ENCODE measurements at regions not wholly inside any gene's neighbourhood (a gene's known extent, or its start where the extent isn't known, plus 50 kb on each side); places are given as distances from the start of the nearest gene placed in this dataset.

DNA sequence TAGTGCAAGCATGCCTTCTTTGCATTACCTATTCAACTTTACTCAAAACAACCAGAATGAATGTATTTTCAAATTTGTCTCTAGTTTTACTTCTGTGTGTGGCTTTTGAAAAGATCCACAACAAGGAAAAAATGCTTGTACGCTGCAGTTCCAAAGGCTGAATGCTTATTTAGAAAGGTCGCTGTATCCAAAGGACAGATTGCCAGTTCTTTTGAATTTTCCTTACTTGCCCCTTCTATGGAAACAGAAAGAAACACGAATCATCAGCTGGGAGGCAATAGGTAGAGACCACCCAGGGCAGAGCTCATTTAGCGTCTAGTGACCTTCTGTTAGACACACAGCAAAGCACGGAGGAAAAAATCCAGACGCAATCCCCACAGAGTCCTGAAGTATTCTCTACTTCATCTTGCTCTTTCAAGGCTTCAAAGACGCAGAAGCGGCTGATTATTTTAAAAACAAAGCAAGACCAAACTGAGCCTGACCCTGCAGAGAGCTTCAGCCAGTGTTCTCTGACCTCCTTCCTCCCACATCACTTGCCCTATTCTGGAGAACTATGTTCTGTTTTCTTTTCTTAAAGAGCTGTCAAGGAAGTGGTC, 674.6 kb upstream of the SGCG start:
- Histone ChIP-seq H2BK15ac (ENCODE audit: low read depth, low read length) (no peak overlapping the region), H2AFZ (replicated peaks; ENCODE audit: low read length, poor library complexity) (no peak overlapping the region), H2BK120ac (ENCODE audit: low read depth, low read length) (no peak overlapping the region), H2AK5ac (ENCODE audit: low read depth, low read length) (no peak overlapping the region), H3K4me2 (ENCODE audit: low read depth, low read length) (no peak overlapping the region), H3K9me3 (ENCODE audit: control insufficient read depth, insufficient read depth, low read length) (peaks cover 2% of the 10 kb centered on the region; the same call in 1 of the 2 replicates), H3K14ac (replicated peaks; ENCODE audit: low read depth, low read length) (no peak overlapping the region), H4K91ac (ENCODE audit: insufficient read depth, low read depth, low read length) (no peak overlapping the region), H4K20me1 (ENCODE audit: insufficient read depth, low read length) (no peaks in the 10 kb centered on the region), H3K27me3 (ENCODE audit: control insufficient read depth, insufficient read depth, low read length) (no peaks in the 10 kb centered on the region), H2BK20ac (ENCODE audit: low read depth, low read length) (no peak overlapping the region), H2BK5ac (ENCODE audit: low read depth, low read length, poor library complexity, severe bottlenecking) (no peak overlapping the region), H4K8ac (ENCODE audit: low read depth in 2 of 2, low read length in 2 of 2) (no peak overlapping the region), H3K27ac (ENCODE audit: insufficient read depth, low read length) (no peak overlapping the region), H3K4ac (ENCODE audit: low read depth, low read length) (no peak overlapping the region), H3K9ac (ENCODE audit: low read depth, low read length) (no peak overlapping the region), H3K4me3 (ENCODE audit: insufficient read depth, low read depth, low read length) (no peak overlapping the region), H2AK9ac (replicated peaks; ENCODE audit: low read depth, low read length, poor library complexity) (no peak overlapping the region), H3K79me1 (ENCODE audit: low read depth in 1 of 2, low read length in 2 of 2) (no peaks in the 10 kb centered on the region), H3K4me1 (ENCODE audit: control insufficient read depth, insufficient read depth, low read length) (no peaks in the 10 kb centered on the region), H3K56ac (ENCODE audit: extremely low read depth, insufficient read depth, low read length) (no peak overlapping the region), H3K18ac (ENCODE audit: low read depth, low read length) (no peak overlapping the region), H3K9me1 (ENCODE audit: insufficient read depth, low read length) (no peaks in the 10 kb centered on the region), H3K23ac (ENCODE audit: low read depth, low read length) (no peak overlapping the region), H4K5ac (ENCODE audit: low read depth, low read length) (no peak overlapping the region), H3K36me3 (ENCODE audit: control insufficient read depth, insufficient read depth, low read length) (no peaks in the 10 kb centered on the region)
- ChIA-PET CTCF (no interaction called here), POLR2A (ENCODE audit: unreplicated experiment) (no interaction called here)
- no peak for DNase-seq
- no peak for TF ChIP-seq POLR2A (IDR thresholded peaks at IDR 0.05; ENCODE audit: low read depth, low read length)
- no peak for TF ChIP-seq SMC3 (IDR thresholded peaks at IDR 0.05; ENCODE audit: low read depth, low read length)
- no peak for TF ChIP-seq MAFK (IDR thresholded peaks at IDR 0.05; ENCODE audit: low read depth, low read length)
- no peak for TF ChIP-seq BHLHE40 (IDR thresholded peaks at IDR 0.05; ENCODE audit: low read depth, low read length)
- no peak for TF ChIP-seq MXI1 (IDR thresholded peaks at IDR 0.05; ENCODE audit: borderline replicate concordance, low read depth, low read length)
- TF ChIP-seq CEBPB (IDR thresholded peaks at IDR 0.05; ENCODE audit: low read depth, low read length) = no peak
- no peak for TF ChIP-seq MAZ (IDR thresholded peaks at IDR 0.05; ENCODE audit: borderline replicate concordance, low read depth, low read length)
- WGBS, 2 experiments (ENCODE audit: extremely low coverage in 2 of 2, insufficient read length in 1 of 2) = no CpG with 5 or more reads among the region's 8 CpGs
- no TSS peak for BruUV-seq (replicated peaks)
- intact Hi-C loops (cut with micrococcal nuclease) = no loop called here
- in situ Hi-C loops (cut with MboI; ENCODE audit: low sequenced_read_pairs) = no loop called here
- no peak for ATAC-seq (ENCODE audit: low read depth)
- dilution Hi-C loops (cut with HindIII; ENCODE audit: low sequenced_read_pairs, unreplicated experiment) = no loop called here
